NCI-H226 (cell line): ENCODE measurements at regions not wholly inside any gene's neighbourhood (a gene's known extent, or its start where the extent isn't known, plus 50 kb on each side); places are given as distances from the start of the nearest gene placed in this dataset.

Source experiments
- DNase-seq: peaks from one replicate; pipeline ENCODE4 v3.0.0-alpha.2; 2015

GRCh38 chr2:128710729-128711128 is 392.1 kb upstream of the HS6ST1 start:
- no peak for DNase-seq

- no peak for DNase-seq
Measured at GRCh38 chr2:128714285-128714684, 395.6 kb upstream of the HS6ST1 start.

GRCh38 chr2:128714851-128715312 is 396.2 kb upstream of the HS6ST1 start:
- no peak for DNase-seq

DNA sequence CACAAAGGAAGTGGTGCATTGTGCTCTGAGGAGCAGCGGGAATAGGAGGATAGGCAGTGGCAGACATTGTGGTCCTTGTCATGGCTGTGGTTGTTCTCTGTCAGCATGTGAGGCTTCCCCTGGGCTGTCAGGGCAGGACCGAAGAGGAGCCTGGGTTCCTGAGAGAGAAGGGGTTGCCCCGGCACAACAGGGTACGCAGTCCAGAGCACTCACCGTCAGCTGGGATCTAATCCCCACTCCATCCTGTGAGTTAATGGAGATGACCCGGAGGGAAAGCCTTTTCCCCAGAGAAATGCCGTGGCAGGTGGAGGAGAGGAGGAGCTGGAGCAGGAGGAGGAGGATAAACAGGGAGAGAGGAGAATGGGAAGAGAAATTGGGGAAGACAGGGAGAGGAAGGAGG is 396.7 kb upstream of the HS6ST1 start:
- no peak for DNase-seq

- no peak for DNase-seq
Measured at GRCh38 chr2:128716299-128716721, 397.6 kb upstream of the HS6ST1 start.

GRCh38 chr2:128717758-128718710 is 399.4 kb upstream of the HS6ST1 start:
- DNase-seq, result no peak

DNA sequence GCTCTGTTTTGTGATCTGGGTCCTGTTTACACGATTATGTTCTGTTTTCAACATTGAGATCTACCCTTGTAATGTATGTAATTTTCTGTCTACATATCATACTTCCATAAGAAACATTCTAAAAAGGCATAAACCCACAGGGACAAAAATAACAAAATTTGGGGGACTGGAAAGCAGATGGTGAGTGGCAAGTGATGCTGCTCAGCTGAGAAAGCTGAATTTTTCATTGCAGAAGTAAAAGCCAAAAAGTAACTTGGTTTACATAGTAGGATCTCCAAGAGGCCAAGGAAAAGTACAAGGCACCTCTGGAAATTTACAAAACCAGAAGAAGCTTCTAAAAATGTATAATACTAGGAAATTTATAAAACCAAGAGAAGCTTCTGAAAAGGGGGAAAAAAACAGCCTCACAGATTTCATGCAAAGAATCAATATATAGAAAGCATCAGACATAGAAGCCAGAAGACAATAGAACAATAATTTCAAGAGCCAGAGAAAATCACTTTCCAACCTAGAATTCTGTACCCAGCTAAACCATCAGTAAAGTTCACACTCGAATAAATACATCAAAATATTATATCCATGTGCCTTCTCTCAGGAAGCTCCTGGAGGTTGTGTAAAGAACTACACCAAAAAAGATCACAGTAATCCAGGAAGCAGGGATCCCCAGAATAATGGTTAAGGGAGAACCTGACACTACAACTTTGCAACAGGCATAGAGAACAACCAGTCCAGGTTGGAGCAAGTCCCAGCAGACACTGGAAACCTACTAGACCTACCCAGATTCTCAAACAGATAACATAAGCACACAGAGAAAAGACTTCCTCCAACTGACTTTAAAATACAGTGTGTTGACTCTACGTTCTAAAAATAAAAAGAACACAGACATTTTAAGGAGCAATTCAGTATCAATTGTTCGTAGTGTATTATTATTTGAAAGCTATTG is 401.7 kb upstream of the HS6ST1 start:
- DNase-seq, result no peak

GRCh38 chr2:128721096-128721495 is 402.4 kb upstream of the HS6ST1 start:
- no peak for DNase-seq

DNA sequence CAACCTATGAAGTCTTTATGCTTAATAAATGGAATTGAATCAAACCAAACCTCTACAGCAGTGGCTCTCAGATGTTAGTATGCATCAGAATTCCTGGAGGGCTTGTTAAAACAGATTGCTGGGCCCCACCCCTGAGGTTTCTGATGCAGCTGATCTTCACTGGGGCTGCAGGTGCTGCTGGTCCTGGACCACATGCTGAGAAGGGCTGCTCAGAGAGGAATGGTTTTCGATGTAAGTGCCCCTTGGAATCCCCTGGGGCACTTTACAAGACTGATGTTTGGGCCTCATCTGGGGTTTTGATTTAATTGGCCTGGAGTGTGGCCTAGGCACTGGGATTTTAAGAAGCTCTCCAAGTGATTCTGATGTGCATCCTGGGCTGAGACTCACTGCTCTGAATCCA is 403.8 kb upstream of the HS6ST1 start:
- no peak for DNase-seq

- no peak for DNase-seq
Measured at GRCh38 chr2:128724547-128724946, 405.9 kb upstream of the HS6ST1 start.

GRCh38 chr2:128724972-128725371 is 406.3 kb upstream of the HS6ST1 start:
- no peak for DNase-seq

GRCh38 chr2:128726236-128726635 is 407.6 kb upstream of the HS6ST1 start:
- no peak for DNase-seq

DNA sequence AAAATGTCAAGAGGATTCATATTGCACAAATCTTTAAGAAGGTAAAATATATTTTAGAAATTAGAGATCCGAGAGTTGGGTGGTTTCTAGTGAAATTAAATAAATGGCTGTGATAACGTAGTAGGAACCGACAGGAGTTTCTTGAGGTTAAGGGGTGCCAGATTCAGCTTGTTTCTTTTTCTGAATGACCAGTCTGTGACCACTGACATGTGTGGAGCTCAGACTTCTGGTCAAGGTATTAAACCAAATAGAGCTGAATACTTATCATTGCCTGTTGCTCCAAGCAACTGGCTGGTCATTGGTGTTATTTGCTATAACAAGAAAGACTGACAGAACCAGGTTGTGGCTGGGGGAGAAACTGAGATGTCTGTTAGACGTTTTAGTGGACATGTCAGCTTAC is 408.2 kb upstream of the HS6ST1 start:
- no peak for DNase-seq

DNA sequence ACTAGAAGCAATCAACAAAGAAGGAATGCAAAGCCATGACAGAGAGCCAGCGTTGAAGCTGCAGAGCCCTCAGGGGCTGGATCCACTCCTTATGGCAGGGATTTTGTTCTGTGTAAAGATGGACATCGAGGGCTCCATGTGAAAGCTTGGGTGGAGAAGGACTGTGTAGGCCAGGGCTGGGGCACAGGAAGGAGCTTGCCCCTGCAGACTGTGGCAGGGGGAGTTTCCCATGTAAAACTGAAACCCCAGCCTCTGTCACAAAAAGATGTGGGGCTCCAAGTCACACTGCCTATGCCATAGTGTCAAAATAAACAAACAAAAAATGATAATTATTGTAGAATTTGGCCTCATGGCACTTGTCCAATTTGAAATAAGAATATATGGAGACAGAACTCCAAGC is 408.7 kb upstream of the HS6ST1 start:
- no peak for DNase-seq

GRCh38 chr2:128727914-128728313 is 409.2 kb upstream of the HS6ST1 start:
- DNase-seq, result peak; percentile 77

GRCh38 chr2:128729051-128729450 is 410.4 kb upstream of the HS6ST1 start:
- DNase-seq, result no peak

- no peak for DNase-seq
Measured at GRCh38 chr2:128731994-128732650, 413.5 kb upstream of the HS6ST1 start.

DNA sequence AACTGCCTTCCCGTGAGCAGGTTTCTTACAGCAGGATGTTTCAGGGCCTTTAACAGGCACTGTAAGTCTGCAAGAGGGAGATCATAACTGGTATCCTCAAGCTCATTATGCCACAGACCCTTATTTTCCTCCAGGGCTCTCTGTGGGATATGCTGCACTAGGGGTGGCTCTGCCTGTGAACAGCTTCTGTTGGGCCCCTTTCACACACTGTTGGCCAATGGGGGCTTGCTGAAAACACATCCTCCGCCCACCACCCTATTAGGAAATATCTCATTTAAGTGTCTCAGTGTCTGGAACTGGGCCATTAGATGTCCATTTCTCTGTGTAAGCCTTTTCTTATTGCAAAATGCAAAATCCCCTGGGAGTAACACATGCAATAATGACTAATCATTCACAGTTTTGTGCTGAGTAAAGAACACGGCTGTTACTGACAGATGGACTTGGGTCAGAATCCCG is 414.3 kb upstream of the HS6ST1 start:
- DNase-seq, result peak; percentile 40

DNA sequence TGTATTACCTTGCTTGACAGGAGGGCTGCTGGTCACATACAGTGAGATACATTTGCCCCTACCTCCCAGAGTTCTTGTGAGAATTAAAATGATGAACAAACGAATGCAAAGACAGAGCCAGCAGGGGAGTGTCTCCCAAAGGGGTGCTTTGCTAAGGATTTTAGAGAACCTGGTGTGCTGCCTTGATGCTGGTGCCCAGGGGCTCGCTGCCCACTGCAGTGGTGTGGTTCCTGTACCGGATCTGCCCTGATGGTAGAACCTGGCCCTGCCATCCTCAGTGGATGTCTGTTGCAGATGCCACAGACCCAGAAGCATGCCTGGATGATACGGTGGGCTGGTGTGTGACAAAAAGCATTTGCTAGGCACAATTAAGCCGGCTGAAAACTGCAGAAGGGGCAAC is 414.8 kb upstream of the HS6ST1 start:
- no peak for DNase-seq

- peak; percentile 55 for DNase-seq
Measured at GRCh38 chr2:128734521-128735295, 416.0 kb upstream of the HS6ST1 start.

- no peak for DNase-seq
Measured at GRCh38 chr2:128735296-128735960, 416.8 kb upstream of the HS6ST1 start.
